Tibial nerve (tissue), 4 donors: ENCODE measurements at regions not wholly inside any gene's neighbourhood (a gene's known extent, or its start where the extent isn't known, plus 50 kb on each side); places are given as distances from the start of the nearest gene placed in this dataset.
"Not testable (repeated sequence)": the region's sequence is repeated elsewhere in the genome, so short reads cannot be mapped to it uniquely, and the experiment has no call there.

Experiments used
- DNase-seq, 2 donors: peaks; one replicate each; pipeline ENCODE4 v3.0.0-alpha.2; 2019; ENCODE audit warnings: low spot score in 2 of 2
- H3K27ac ChIP-seq, 4 donors: fragments of 200-600 bp; sonication (generic) in 3 of 4; one replicate each; pipeline ENCODE4 v1.5.1; 2017 to 2019; ENCODE audit warnings: mild to moderate bottlenecking in 1 of 4
- H3K27me3 ChIP-seq, 2 donors: fragments of 200-600 bp; sonication (generic) in 1 of 2; one replicate each; pipeline versions ENCODE4 v1.5.1 to v1.6.0; 2017 to 2019
- H3K36me3 ChIP-seq, 3 donors: fragments of 200-600 bp; sonication (generic); one replicate each; pipeline ENCODE4 v1.5.1; 2018 to 2019
- H3K4me1 ChIP-seq, 4 donors: fragments of 200-600 bp; sonication (generic) in 3 of 4; one replicate each; pipeline ENCODE4 v1.5.1; 2017 to 2019
- H3K4me3 ChIP-seq, 4 donors: fragments of 200-600 bp; sonication (generic) in 3 of 4; one replicate each; pipeline ENCODE4 v1.5.1; 2017 to 2019; ENCODE audit warnings: mild to moderate bottlenecking in 1 of 4, moderate library complexity in 1 of 4
- H3K9me3 ChIP-seq, 4 donors: fragments of 200-600 bp; sonication (generic) in 3 of 4; one replicate each; pipeline ENCODE4 v1.5.1; 2017 to 2019
- CTCF ChIP-seq, 5 experiments: fragments of 200-600 bp in 3 of 5; fragments of 450-650 bp in 2 of 5; sonication (generic) in 3 of 5; IDR thresholded peaks; one replicate each; pipeline ENCODE4 v1.5.1; 2016 to 2019; ENCODE audit warnings: antibody characterized with exemption in 5 of 5, mild to moderate bottlenecking in 3 of 5, moderate library complexity in 2 of 5
- EP300 ChIP-seq, 2 donors: sonication (generic); formaldehyde crosslinking; IDR thresholded peaks; one replicate each; pipeline ENCODE4 v1.6.1; 2017; ENCODE audit warnings: antibody characterized with exemption in 2 of 2, mild to moderate bottlenecking in 1 of 2
- POLR2A ChIP-seq, 2 donors: fragments of 450-650 bp; IDR thresholded peaks; one replicate each; pipeline ENCODE4 v1.6.1; 2017; ENCODE audit warnings: antibody characterized with exemption in 2 of 2, mild to moderate bottlenecking in 2 of 2, moderate library complexity in 2 of 2
- WGBS, 2 donors: methylation state at CpG; one replicate each; pipeline ENCODE4 v1.1.5; 2018; 5-methylcytosine and 5-hydroxymethylcytosine counted together

GRCh38 chr5:50550267-50550666 lies 109.2 kb upstream of the EMB start:
- Histone ChIP-seq H3K27ac (no peak overlapping the region), H3K4me3 (no peak overlapping the region), H3K9me3 (no peaks in the 10 kb centered on the region), H3K4me1 (no peaks in the 10 kb centered on the region), H3K36me3 (no peaks in the 10 kb centered on the region), H3K27me3 (no peaks in the 10 kb centered on the region)
- TF ChIP-seq POLR2A (IDR thresholded peaks at IDR 0.05) (no peak), EP300 (IDR thresholded peaks at IDR 0.05) (no peak), CTCF (IDR thresholded peaks at IDR 0.05) (no peak)
- no peak for DNase-seq

- Histone ChIP-seq H3K4me1 (no peaks in the 10 kb centered on the region), H3K4me3 (no peak overlapping the region), H3K27me3 (no peaks in the 10 kb centered on the region), H3K27ac (no peak overlapping the region), H3K9me3 (no peaks in the 10 kb centered on the region), H3K36me3 (no peaks in the 10 kb centered on the region)
- no peak for DNase-seq
- WGBS, 2 donors: 79 to 81% methylated on average over 3 of the region's 3 CpGs
- TF ChIP-seq POLR2A (IDR thresholded peaks at IDR 0.05) (no peak), EP300 (IDR thresholded peaks at IDR 0.05) (no peak), CTCF (IDR thresholded peaks at IDR 0.05) (no peak)
Observed at GRCh38 chr5:50550993-50551392, 109.9 kb upstream of the EMB start.

DNA sequence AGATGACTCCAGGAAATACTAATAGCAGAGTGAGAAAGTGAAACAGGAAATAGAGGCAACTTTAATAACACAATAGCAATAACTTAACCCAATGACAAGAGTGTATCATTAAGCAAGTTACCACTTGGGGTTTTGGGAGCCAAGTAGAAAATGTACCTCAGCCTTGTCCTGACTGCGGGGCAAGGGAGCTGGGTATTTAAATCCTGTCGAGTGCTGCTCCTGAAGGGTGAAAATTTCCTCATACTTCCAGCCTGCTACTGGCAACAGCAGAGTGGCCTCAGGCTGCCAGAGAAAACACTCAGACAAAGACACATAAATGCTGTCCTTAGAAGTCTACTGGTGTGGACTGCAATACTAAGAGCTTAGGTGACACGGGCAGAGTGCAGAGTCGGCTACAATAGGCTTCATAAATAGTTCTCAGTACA lies 112.5 kb upstream of the EMB start:
- H3K9me3 ChIP-seq: no peaks in the 10 kb centered on the region
- H3K27ac ChIP-seq: no peak overlapping the region
- no peaks in the 10 kb centered on the region for H3K36me3 ChIP-seq
- H3K27me3 ChIP-seq: no peaks in the 10 kb centered on the region
- H3K4me3 ChIP-seq: no peak overlapping the region
- 46 to 55% methylated on average over 4 of the region's 4 CpGs for WGBS, 2 donors
- TF ChIP-seq EP300 (IDR thresholded peaks at IDR 0.05) (no peak), CTCF (IDR thresholded peaks at IDR 0.05) (no peak), POLR2A (IDR thresholded peaks at IDR 0.05) (no peak)
- DNase-seq: no peak
- H3K4me1 ChIP-seq: no peaks in the 10 kb centered on the region

- not testable (repeated sequence) for H3K4me3 ChIP-seq, H3K27me3 ChIP-seq, H3K27ac ChIP-seq, H3K9me3 ChIP-seq, H3K36me3 ChIP-seq, DNase-seq, H3K4me1 ChIP-seq
Observed at GRCh38 chr5:50558640-50559039, 107.8 kb upstream of the PARP8 start.

GRCh38 chr5:50559955-50560354 lies 106.5 kb upstream of the PARP8 start:
- Histone ChIP-seq H3K36me3 (no peaks in the 10 kb centered on the region), H3K27ac (no peak overlapping the region), H3K4me1 (no peaks in the 10 kb centered on the region), H3K27me3 (no peaks in the 10 kb centered on the region), H3K4me3 (no peak overlapping the region), H3K9me3 (no peaks in the 10 kb centered on the region)
- DNase-seq: no peak
- WGBS, 2 donors: 84 to 86% methylated on average over 1 of the region's 1 CpG
- TF ChIP-seq EP300 (IDR thresholded peaks at IDR 0.05): no peak
- no peak for TF ChIP-seq CTCF (IDR thresholded peaks at IDR 0.05)
- TF ChIP-seq POLR2A (IDR thresholded peaks at IDR 0.05): no peak

- H3K36me3 ChIP-seq: no peaks in the 10 kb centered on the region
- TF ChIP-seq CTCF (IDR thresholded peaks at IDR 0.05): no peak
- no peak for TF ChIP-seq EP300 (IDR thresholded peaks at IDR 0.05)
- no peak for TF ChIP-seq POLR2A (IDR thresholded peaks at IDR 0.05)
- H3K4me3 ChIP-seq: no peak overlapping the region
- 67 to 78% methylated on average over 2 of the region's 2 CpGs for WGBS, 2 donors
- H3K9me3 ChIP-seq: no peaks in the 10 kb centered on the region
- H3K27me3 ChIP-seq: no peaks in the 10 kb centered on the region
- no peaks in the 10 kb centered on the region for H3K4me1 ChIP-seq
- no peak for DNase-seq
- H3K27ac ChIP-seq: no peak overlapping the region
Observed at GRCh38 chr5:50562694-50563093, 103.7 kb upstream of the PARP8 start.
